NT2/D1 (cell line): ENCODE measurements at regions not wholly inside any gene's neighbourhood (a gene's known extent, or its start where the extent isn't known, plus 50 kb on each side); places are given as distances from the start of the nearest gene placed in this dataset.
"Not testable (repeated sequence)": the region's sequence is repeated elsewhere in the genome, so short reads cannot be mapped to it uniquely, and the experiment has no call there.

Experiments used
- DNase-seq: peaks from one replicate; pipeline ENCODE4 v3.0.0-alpha.2; 2011; ENCODE audit warnings: low read depth, low spot score
- H3K27me3 ChIP-seq: 2 replicates; pipeline ENCODE4 v1.6.0; 2011; ENCODE audit warnings: mild to moderate bottlenecking; ENCODE audit not compliant: insufficient read length, insufficient read depth
- H3K36me3 ChIP-seq: 2 replicates; pipeline ENCODE4 v1.6.1; 2011; ENCODE audit warnings: mild to moderate bottlenecking, low read length, mixed read lengths; ENCODE audit not compliant: insufficient read depth, insufficient read length
- H3K4me1 ChIP-seq: 2 replicates; pipeline ENCODE4 v1.5.1; 2011; ENCODE audit not compliant: insufficient read depth, insufficient read length
- H3K4me3 ChIP-seq: 2 replicates; pipeline ENCODE4 v1.5.1; 2011; ENCODE audit warnings: low read depth; ENCODE audit not compliant: insufficient read length
- H3K9ac ChIP-seq: 2 replicates; pipeline ENCODE4 v1.6.0; 2011; ENCODE audit warnings: low read depth; ENCODE audit not compliant: insufficient read length
- H3K9me3 ChIP-seq: 2 replicates; pipeline ENCODE4 v1.5.1; 2011; ENCODE audit warnings: mild to moderate bottlenecking, low read length; ENCODE audit not compliant: insufficient read depth
- SUZ12 ChIP-seq: IDR thresholded peaks from 2 replicates; pipeline ENCODE4 v1.6.1; 2011; ENCODE audit not compliant: insufficient read length, insufficient read depth; ENCODE audit errors: extremely low read depth
- YY1 ChIP-seq: IDR thresholded peaks from 2 replicates; pipeline ENCODE4 v1.6.1; 2011; ENCODE audit not compliant: insufficient read length, insufficient read depth
- ZNF274 ChIP-seq: IDR thresholded peaks from 2 replicates; pipeline ENCODE4 v1.6.1; 2011; ENCODE audit warnings: mild to moderate bottlenecking, low read depth, low read length

DNA sequence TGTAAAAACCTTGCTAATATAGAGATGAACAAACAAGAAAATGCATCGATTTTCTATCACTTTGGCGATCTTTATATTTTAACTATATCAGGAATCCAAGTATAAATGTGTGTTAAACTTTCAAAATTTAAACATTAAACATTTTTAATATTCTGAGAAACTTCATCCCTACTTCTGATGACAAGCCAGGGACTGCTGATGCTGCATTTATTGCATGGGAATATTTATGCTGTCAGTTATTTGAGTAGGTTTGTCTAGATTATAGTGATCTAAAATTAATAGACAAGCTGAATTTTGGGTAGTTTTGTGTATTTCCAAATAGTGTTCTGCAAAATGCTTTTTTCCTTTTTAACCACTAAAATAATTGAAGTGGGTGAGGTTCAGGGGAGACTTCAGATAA, 175.3 kb downstream of the LEPR start:
- no peak for DNase-seq
- Histone ChIP-seq H3K27me3 (no peaks in the 10 kb centered on the region), H3K9ac (no peak overlapping the region), H3K4me3 (no peak overlapping the region), H3K4me1 (no peaks in the 10 kb centered on the region), H3K36me3 (no peaks in the 10 kb centered on the region), H3K9me3 (no peaks in the 10 kb centered on the region)
- TF ChIP-seq ZNF274: no peak
- TF ChIP-seq SUZ12: no peak
- no peak for TF ChIP-seq YY1

DNA sequence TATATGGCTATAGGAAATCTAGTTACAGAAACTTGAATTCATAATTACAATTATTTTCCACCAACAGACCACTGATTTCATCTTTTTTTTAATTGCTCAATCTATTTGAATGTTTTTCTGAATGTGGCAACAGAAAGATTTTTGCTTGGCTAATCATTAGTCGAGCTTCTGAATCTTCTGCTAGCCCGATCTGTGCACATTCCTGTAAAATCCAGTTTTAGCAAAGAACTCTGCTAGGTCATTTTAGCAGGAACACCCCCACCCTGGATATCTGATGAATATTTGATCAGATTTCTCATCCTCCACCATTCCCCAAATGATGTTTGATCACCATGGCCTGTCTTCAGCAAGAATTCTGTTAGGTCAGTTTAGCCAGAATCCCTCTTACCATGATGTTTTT, 176.3 kb downstream of the LEPR start:
- no peaks in the 10 kb centered on the region for H3K27me3 ChIP-seq
- no peak for TF ChIP-seq YY1
- no peak for TF ChIP-seq SUZ12
- no peak for TF ChIP-seq ZNF274
- DNase-seq: no peak
- no peaks in the 10 kb centered on the region for H3K4me1 ChIP-seq
- H3K9ac ChIP-seq: no peak overlapping the region
- no peaks in the 10 kb centered on the region for H3K9me3 ChIP-seq
- no peaks in the 10 kb centered on the region for H3K36me3 ChIP-seq
- H3K4me3 ChIP-seq: no peak overlapping the region

GRCh38 chr1:65605621-65606020, 185.2 kb downstream of the LEPR start:
- Histone ChIP-seq H3K9me3 (no peaks in the 10 kb centered on the region), H3K4me3 (no peak overlapping the region), H3K27me3 (no peaks in the 10 kb centered on the region), H3K9ac (no peak overlapping the region), H3K4me1 (no peaks in the 10 kb centered on the region), H3K36me3 (no peaks in the 10 kb centered on the region)
- no peak for TF ChIP-seq YY1
- no peak for TF ChIP-seq ZNF274
- TF ChIP-seq SUZ12: no peak
- no peak for DNase-seq

GRCh38 chr1:65606426-65606825, 186.0 kb downstream of the LEPR start:
- H3K9ac ChIP-seq: no peak overlapping the region
- TF ChIP-seq YY1: no peak
- TF ChIP-seq SUZ12: no peak
- no peak for TF ChIP-seq ZNF274
- H3K36me3 ChIP-seq: no peaks in the 10 kb centered on the region
- H3K9me3 ChIP-seq: no peaks in the 10 kb centered on the region
- no peak for DNase-seq
- H3K4me3 ChIP-seq: no peak overlapping the region
- no peaks in the 10 kb centered on the region for H3K27me3 ChIP-seq
- H3K4me1 ChIP-seq: no peaks in the 10 kb centered on the region

- no peak for TF ChIP-seq YY1
- no peak for TF ChIP-seq SUZ12
- TF ChIP-seq ZNF274: no peak
- H3K9ac ChIP-seq: no peak overlapping the region
- H3K36me3 ChIP-seq: no peaks in the 10 kb centered on the region
- DNase-seq: no peak
- H3K4me3 ChIP-seq: no peak overlapping the region
- no peaks in the 10 kb centered on the region for H3K27me3 ChIP-seq
- no peaks in the 10 kb centered on the region for H3K9me3 ChIP-seq
- no peaks in the 10 kb centered on the region for H3K4me1 ChIP-seq
These were observed 178.8 kb upstream of the PDE4B start for GRCh38 chr1:65613884-65614283.

DNA sequence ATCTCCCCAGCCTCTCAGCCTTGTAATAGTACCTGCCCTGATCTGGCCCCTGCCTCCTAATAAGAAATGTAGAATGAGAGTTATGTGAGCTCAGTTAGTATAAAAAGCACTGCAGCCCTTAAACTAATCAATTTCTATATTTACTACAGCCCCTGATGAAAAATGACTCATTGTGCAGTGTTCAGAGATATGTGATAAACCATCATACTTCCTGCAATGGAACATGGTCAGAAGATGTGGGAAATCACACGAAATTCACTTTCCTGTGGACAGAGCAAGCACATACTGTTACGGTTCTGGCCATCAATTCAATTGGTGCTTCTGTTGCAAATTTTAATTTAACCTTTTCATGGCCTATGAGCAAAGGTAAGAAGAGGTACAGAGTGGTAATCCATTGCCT, 176.8 kb upstream of the PDE4B start:
- Histone ChIP-seq H3K9ac (no peak overlapping the region), H3K4me3 (no peak overlapping the region), H3K4me1 (no peaks in the 10 kb centered on the region), H3K9me3 (no peaks in the 10 kb centered on the region), H3K27me3 (no peaks in the 10 kb centered on the region), H3K36me3 (no peaks in the 10 kb centered on the region)
- no peak for DNase-seq
- TF ChIP-seq YY1: no peak
- no peak for TF ChIP-seq SUZ12
- TF ChIP-seq ZNF274: no peak

DNA sequence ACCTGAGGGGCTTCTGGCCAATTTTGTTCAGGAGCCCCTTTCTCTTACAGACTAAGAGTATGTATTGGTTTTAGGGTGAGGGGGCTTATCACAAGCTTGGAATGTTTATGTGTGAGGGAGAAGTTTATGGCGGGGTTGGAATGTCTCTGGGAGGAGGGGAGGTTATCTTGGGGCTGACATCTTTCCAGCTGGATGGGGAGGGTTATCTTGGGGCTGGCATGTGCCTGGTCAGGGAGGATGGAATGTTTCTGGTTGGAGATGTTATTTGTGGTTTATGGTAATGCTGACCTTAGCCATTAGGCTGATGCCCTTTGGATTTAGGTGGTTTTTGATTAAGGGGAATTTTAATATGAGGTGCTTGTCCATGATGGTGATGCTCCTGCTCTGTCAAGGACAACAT, 171.0 kb upstream of the PDE4B start:
- H3K4me1 ChIP-seq, H3K36me3 ChIP-seq, H3K4me3 ChIP-seq, H3K9me3 ChIP-seq, DNase-seq, H3K9ac ChIP-seq, H3K27me3 ChIP-seq: not testable (repeated sequence)

DNA sequence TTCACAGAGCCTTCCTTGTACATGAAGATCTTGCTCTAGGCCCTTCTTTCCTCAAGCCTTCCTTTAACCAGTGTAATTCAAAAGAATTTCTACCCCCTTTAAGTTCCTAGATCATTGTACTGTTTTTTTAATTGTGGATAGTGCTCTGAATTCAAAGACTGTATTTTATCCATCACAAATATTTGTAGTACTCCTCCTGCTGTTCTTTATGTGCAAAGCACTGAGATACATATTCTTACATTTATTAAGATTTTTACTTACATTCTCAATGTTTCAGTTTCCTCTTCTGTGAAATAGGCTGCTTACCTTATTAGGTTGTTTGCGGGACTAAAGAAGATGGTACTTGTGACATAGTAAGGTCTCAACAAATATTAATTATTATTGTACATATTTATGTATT, 168.8 kb upstream of the PDE4B start:
- Histone ChIP-seq H3K4me1 (no peaks in the 10 kb centered on the region), H3K27me3 (no peaks in the 10 kb centered on the region), H3K36me3 (no peaks in the 10 kb centered on the region), H3K9ac (no peak overlapping the region), H3K4me3 (no peak overlapping the region), H3K9me3 (no peaks in the 10 kb centered on the region)
- TF ChIP-seq YY1 (no peak), SUZ12 (no peak), ZNF274 (no peak)
- DNase-seq: no peak
